Mesendoderm (in vitro differentiated cells): ENCODE measurements at regions not wholly inside any gene's neighbourhood (a gene's known extent, or its start where the extent isn't known, plus 50 kb on each side); places are given as distances from the start of the nearest gene placed in this dataset.

Experiments
- DNase-seq: peaks from one replicate; pipeline ENCODE4 v3.0.0; 2013
- H2AK5ac ChIP-seq: 2 replicates; pipeline ENCODE4 v1.6.1; 2013; ENCODE audit warnings: low read length, inconsistent platforms
- H2BK120ac ChIP-seq: 2 replicates; pipeline ENCODE4 v1.6.1; 2013; ENCODE audit warnings: low read depth, mild to moderate bottlenecking, low read length, moderate library complexity, mixed read lengths
- H2BK15ac ChIP-seq: replicated peaks from 2 replicates; pipeline ENCODE4 v1.6.1; 2013; ENCODE audit warnings: low read depth, mild to moderate bottlenecking, moderate library complexity
- H2BK5ac ChIP-seq: 2 replicates; pipeline ENCODE4 v1.6.1; 2013; ENCODE audit warnings: low read length, inconsistent platforms
- H3K18ac ChIP-seq: 2 replicates; pipeline ENCODE4 v1.6.1; 2013; ENCODE audit warnings: mild to moderate bottlenecking, low read length, mixed read lengths
- H3K23ac ChIP-seq: one replicate; pipeline ENCODE4 v1.6.1; 2013; ENCODE audit warnings: low read length
- H3K27ac ChIP-seq: 2 replicates; pipeline ENCODE4 v1.5.1; 2013; ENCODE audit warnings: low read depth, mild to moderate bottlenecking, inconsistent platforms, low read length, moderate library complexity
- H3K27me3 ChIP-seq: 2 replicates; pipeline ENCODE4 v1.6.1; 2013; ENCODE audit warnings: low read length, control low read depth, mild to moderate bottlenecking, inconsistent platforms; ENCODE audit not compliant: insufficient read depth, poor library complexity
- H3K36me3 ChIP-seq: 2 replicates; pipeline ENCODE4 v1.6.1; 2013; ENCODE audit warnings: low read length, inconsistent platforms; ENCODE audit not compliant: control insufficient read depth, insufficient read depth
- H3K4ac ChIP-seq: one replicate; pipeline ENCODE4 v1.6.1; 2013; ENCODE audit warnings: low read depth, mild to moderate bottlenecking, low read length, moderate library complexity
- H3K4me1 ChIP-seq: 2 replicates; pipeline ENCODE4 v1.6.1; 2013; ENCODE audit warnings: low read depth, low read length, inconsistent platforms; ENCODE audit not compliant: control insufficient read depth
- H3K4me2 ChIP-seq: 2 replicates; pipeline ENCODE4 v1.6.1; 2013; ENCODE audit warnings: low read length
- H3K4me3 ChIP-seq: 2 replicates; pipeline ENCODE4 v1.5.1; 2013; ENCODE audit warnings: mild to moderate bottlenecking, low read length
- H3K56ac ChIP-seq: one replicate; pipeline ENCODE4 v1.6.1; 2013; ENCODE audit warnings: low read length
- H3K79me1 ChIP-seq: 2 replicates; pipeline ENCODE4 v1.6.1; 2013; ENCODE audit warnings: low read length, inconsistent platforms
- H3K79me2 ChIP-seq: 2 replicates; pipeline ENCODE4 v1.6.1; 2013; ENCODE audit warnings: mild to moderate bottlenecking, low read length; ENCODE audit not compliant: control insufficient read depth, insufficient read depth
- H3K9ac ChIP-seq: 2 replicates; pipeline ENCODE4 v1.6.1; 2013; ENCODE audit warnings: low read length, inconsistent platforms
- H4K5ac ChIP-seq: one replicate; pipeline ENCODE4 v1.6.1; 2013; ENCODE audit warnings: low read length
- H4K8ac ChIP-seq: one replicate; pipeline ENCODE4 v1.6.1; 2013; ENCODE audit warnings: low read depth, mild to moderate bottlenecking, control low read depth, low read length, moderate library complexity
- WGBS: extraction: QIAGEN DNeasy Blood & Tissue Kit; methylation state at CpG from one replicate; pipeline ENCODE4 v1.1.7; 2013; ENCODE audit warnings: low lambda C conversion rate, missing lambda C conversion rate; ENCODE audit not compliant: insufficient coverage; ENCODE audit errors: extremely low coverage; 5-methylcytosine and 5-hydroxymethylcytosine counted together

GRCh38 chr1:83763361-83764095, 235.4 kb downstream of the TTLL7 start:
- Histone ChIP-seq H2AK5ac (no peak overlapping the region), H3K23ac (no peak overlapping the region), H3K79me1 (no peaks in the 10 kb centered on the region), H3K36me3 (no peaks in the 10 kb centered on the region), H3K27me3 (no peaks in the 10 kb centered on the region), H3K4ac (no peak overlapping the region), H3K4me1 (no peaks in the 10 kb centered on the region), H2BK15ac (no peak overlapping the region), H3K4me2 (no peak overlapping the region), H3K79me2 (no peaks in the 10 kb centered on the region), H4K8ac (no peak overlapping the region), H3K27ac (no peak overlapping the region), H2BK5ac (no peak overlapping the region), H3K18ac (no peak overlapping the region), H4K5ac (no peak overlapping the region), H2BK120ac (no peak overlapping the region), H3K56ac (no peak overlapping the region), H3K4me3 (no peak overlapping the region), H3K9ac (no peak overlapping the region)
- DNase-seq = no peak
- WGBS = no CpG with 5 or more reads among the region's 6 CpGs

- Histone ChIP-seq H2AK5ac (no peak overlapping the region), H3K9ac (no peak overlapping the region), H3K56ac (no peak overlapping the region), H3K4me3 (no peak overlapping the region), H2BK15ac (no peak overlapping the region), H3K27ac (no peak overlapping the region), H3K4ac (no peak overlapping the region), H4K5ac (no peak overlapping the region), H3K36me3 (no peaks in the 10 kb centered on the region), H3K4me2 (no peak overlapping the region), H2BK120ac (no peak overlapping the region), H2BK5ac (no peak overlapping the region), H3K23ac (no peak overlapping the region), H3K18ac (no peak overlapping the region), H3K79me2 (no peaks in the 10 kb centered on the region), H3K4me1 (no peaks in the 10 kb centered on the region), H4K8ac (no peak overlapping the region), H3K27me3 (no peaks in the 10 kb centered on the region), H3K79me1 (no peaks in the 10 kb centered on the region)
- no CpG with 5 or more reads among the region's 5 CpGs for WGBS
- DNase-seq = no peak
These were observed 236.5 kb downstream of the TTLL7 start for GRCh38 chr1:83762416-83762815.

- Histone ChIP-seq H3K79me2 (no peaks in the 10 kb centered on the region), H2AK5ac (no peak overlapping the region), H3K9ac (no peak overlapping the region), H3K27me3 (no peaks in the 10 kb centered on the region), H3K79me1 (no peaks in the 10 kb centered on the region), H2BK5ac (no peak overlapping the region), H3K4me1 (no peaks in the 10 kb centered on the region), H4K8ac (no peak overlapping the region), H3K4me2 (no peak overlapping the region), H3K56ac (no peak overlapping the region), H2BK15ac (no peak overlapping the region), H3K23ac (no peak overlapping the region), H3K27ac (no peak overlapping the region), H2BK120ac (no peak overlapping the region), H4K5ac (no peak overlapping the region), H3K4ac (no peak overlapping the region), H3K36me3 (no peaks in the 10 kb centered on the region), H3K18ac (no peak overlapping the region), H3K4me3 (no peak overlapping the region)
- WGBS = no CpG with 5 or more reads among the region's 3 CpGs
- no peak for DNase-seq
These were observed 236.9 kb downstream of the TTLL7 start for GRCh38 chr1:83762039-83762365.

GRCh38 chr1:83761167-83762038, 237.5 kb downstream of the TTLL7 start:
- H4K5ac ChIP-seq = no peak overlapping the region
- H3K36me3 ChIP-seq = no peaks in the 10 kb centered on the region
- no peak overlapping the region for H2BK5ac ChIP-seq
- no peak overlapping the region for H2AK5ac ChIP-seq
- no peak overlapping the region for H3K4ac ChIP-seq
- WGBS = no CpG with 5 or more reads among the region's 8 CpGs
- H3K79me1 ChIP-seq = no peaks in the 10 kb centered on the region
- no peak overlapping the region for H3K4me3 ChIP-seq
- no peak overlapping the region for H3K18ac ChIP-seq
- no peak overlapping the region for H4K8ac ChIP-seq
- no peak for DNase-seq
- H3K4me2 ChIP-seq = no peak overlapping the region
- H2BK15ac ChIP-seq = no peak overlapping the region
- H3K27ac ChIP-seq = no peak overlapping the region
- peak overlapping the region; percentile 20 for H3K23ac ChIP-seq
- no peaks in the 10 kb centered on the region for H3K27me3 ChIP-seq
- H3K79me2 ChIP-seq = no peaks in the 10 kb centered on the region
- no peak overlapping the region for H2BK120ac ChIP-seq
- H3K9ac ChIP-seq = no peak overlapping the region
- no peaks in the 10 kb centered on the region for H3K4me1 ChIP-seq
- no peak overlapping the region for H3K56ac ChIP-seq

GRCh38 chr1:83760226-83761021, 238.5 kb downstream of the TTLL7 start:
- H2BK5ac ChIP-seq = no peak overlapping the region
- H3K18ac ChIP-seq = no peak overlapping the region
- H3K23ac ChIP-seq = no peak overlapping the region
- H3K56ac ChIP-seq = no peak overlapping the region
- H3K4me2 ChIP-seq = no peak overlapping the region
- no peak overlapping the region for H3K4ac ChIP-seq
- WGBS = no CpG with 5 or more reads among the region's 6 CpGs
- no peak for DNase-seq
- H3K4me1 ChIP-seq = no peaks in the 10 kb centered on the region
- H4K5ac ChIP-seq = no peak overlapping the region
- no peaks in the 10 kb centered on the region for H3K27me3 ChIP-seq
- no peak overlapping the region for H4K8ac ChIP-seq
- no peak overlapping the region for H3K4me3 ChIP-seq
- H3K9ac ChIP-seq = no peak overlapping the region
- no peak overlapping the region for H2AK5ac ChIP-seq
- H3K79me2 ChIP-seq = no peaks in the 10 kb centered on the region
- no peak overlapping the region for H2BK15ac ChIP-seq
- no peak overlapping the region for H3K27ac ChIP-seq
- H2BK120ac ChIP-seq = no peak overlapping the region
- no peaks in the 10 kb centered on the region for H3K36me3 ChIP-seq
- no peaks in the 10 kb centered on the region for H3K79me1 ChIP-seq
